C4-2B (cell line): ENCODE measurements at regions not wholly inside any gene's neighbourhood (a gene's known extent, or its start where the extent isn't known, plus 50 kb on each side); places are given as distances from the start of the nearest gene placed in this dataset.

Experiments
- ZFX ChIP-seq: fragments of 450-650 bp; IDR thresholded peaks from 2 replicates; pipeline ENCODE4 v1.6.1; 2017
- TF ChIP-seq, protein P1 (sequence below): fragments of 450-650 bp; conservative IDR thresholded peaks from 2 replicates; pipeline ENCODE4 v1.5.1; 2017; ENCODE audit warnings: mild to moderate bottlenecking

- TF ChIP-seq, protein P1, sequence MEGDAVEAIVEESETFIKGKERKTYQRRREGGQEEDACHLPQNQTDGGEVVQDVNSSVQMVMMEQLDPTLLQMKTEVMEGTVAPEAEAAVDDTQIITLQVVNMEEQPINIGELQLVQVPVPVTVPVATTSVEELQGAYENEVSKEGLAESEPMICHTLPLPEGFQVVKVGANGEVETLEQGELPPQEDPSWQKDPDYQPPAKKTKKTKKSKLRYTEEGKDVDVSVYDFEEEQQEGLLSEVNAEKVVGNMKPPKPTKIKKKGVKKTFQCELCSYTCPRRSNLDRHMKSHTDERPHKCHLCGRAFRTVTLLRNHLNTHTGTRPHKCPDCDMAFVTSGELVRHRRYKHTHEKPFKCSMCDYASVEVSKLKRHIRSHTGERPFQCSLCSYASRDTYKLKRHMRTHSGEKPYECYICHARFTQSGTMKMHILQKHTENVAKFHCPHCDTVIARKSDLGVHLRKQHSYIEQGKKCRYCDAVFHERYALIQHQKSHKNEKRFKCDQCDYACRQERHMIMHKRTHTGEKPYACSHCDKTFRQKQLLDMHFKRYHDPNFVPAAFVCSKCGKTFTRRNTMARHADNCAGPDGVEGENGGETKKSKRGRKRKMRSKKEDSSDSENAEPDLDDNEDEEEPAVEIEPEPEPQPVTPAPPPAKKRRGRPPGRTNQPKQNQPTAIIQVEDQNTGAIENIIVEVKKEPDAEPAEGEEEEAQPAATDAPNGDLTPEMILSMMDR: no peak
- no peak for TF ChIP-seq ZFX
Observed at GRCh38 chr1:177487481-177487880, 316.7 kb downstream of the BRINP2 start.
